Nephron progenitor cell (in vitro differentiated cells): ENCODE measurements at regions not wholly inside any gene's neighbourhood (a gene's known extent, or its start where the extent isn't known, plus 50 kb on each side); places are given as distances from the start of the nearest gene placed in this dataset.

Experiments used
- DNase-seq: peaks from one replicate; pipeline ENCODE4 v3.0.0; 2021
- H3K27ac Mint-ChIP-seq: 2 replicates; pipeline ENCODE4 v1.8.0; 2021; ENCODE audit warnings: mild to moderate bottlenecking, moderate library complexity, mixed read lengths
- H3K27me3 Mint-ChIP-seq: 2 replicates; pipeline ENCODE4 v1.8.0; 2021; ENCODE audit warnings: mild to moderate bottlenecking, low read depth, mixed read lengths; ENCODE audit not compliant: poor library complexity
- H3K36me3 Mint-ChIP-seq: 2 replicates; pipeline ENCODE4 v1.8.0; 2021; ENCODE audit warnings: low read depth, mixed read lengths
- H3K4me1 Mint-ChIP-seq: 2 replicates; pipeline ENCODE4 v1.8.0; 2021; ENCODE audit warnings: mixed read lengths
- H3K4me3 Mint-ChIP-seq: 2 replicates; pipeline ENCODE4 v1.8.0; 2021; ENCODE audit warnings: mild to moderate bottlenecking, moderate library complexity, mixed read lengths
- H3K9me3 Mint-ChIP-seq: 2 replicates; pipeline ENCODE4 v1.8.0; 2021; ENCODE audit warnings: mild to moderate bottlenecking, moderate library complexity, mixed read lengths
- TF ChIP-seq, protein P1 (sequence below): fragments of 200-600 bp; sonication (generic); IDR thresholded peaks from 2 replicates; pipeline ENCODE4 v1.5.0; 2021; ENCODE audit warnings: antibody characterized with exemption

GRCh38 chr9:106682420-106682819 is 180.5 kb upstream of the ZNF462 start:
- H3K36me3 Mint-ChIP-seq, result no peaks in the 10 kb centered on the region
- H3K27me3 Mint-ChIP-seq, result peaks cover 3% of the 10 kb centered on the region
- H3K4me1 Mint-ChIP-seq, result peaks cover 6% of the 10 kb centered on the region
- TF ChIP-seq, protein P1, sequence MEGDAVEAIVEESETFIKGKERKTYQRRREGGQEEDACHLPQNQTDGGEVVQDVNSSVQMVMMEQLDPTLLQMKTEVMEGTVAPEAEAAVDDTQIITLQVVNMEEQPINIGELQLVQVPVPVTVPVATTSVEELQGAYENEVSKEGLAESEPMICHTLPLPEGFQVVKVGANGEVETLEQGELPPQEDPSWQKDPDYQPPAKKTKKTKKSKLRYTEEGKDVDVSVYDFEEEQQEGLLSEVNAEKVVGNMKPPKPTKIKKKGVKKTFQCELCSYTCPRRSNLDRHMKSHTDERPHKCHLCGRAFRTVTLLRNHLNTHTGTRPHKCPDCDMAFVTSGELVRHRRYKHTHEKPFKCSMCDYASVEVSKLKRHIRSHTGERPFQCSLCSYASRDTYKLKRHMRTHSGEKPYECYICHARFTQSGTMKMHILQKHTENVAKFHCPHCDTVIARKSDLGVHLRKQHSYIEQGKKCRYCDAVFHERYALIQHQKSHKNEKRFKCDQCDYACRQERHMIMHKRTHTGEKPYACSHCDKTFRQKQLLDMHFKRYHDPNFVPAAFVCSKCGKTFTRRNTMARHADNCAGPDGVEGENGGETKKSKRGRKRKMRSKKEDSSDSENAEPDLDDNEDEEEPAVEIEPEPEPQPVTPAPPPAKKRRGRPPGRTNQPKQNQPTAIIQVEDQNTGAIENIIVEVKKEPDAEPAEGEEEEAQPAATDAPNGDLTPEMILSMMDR, result no peak
- no peak for DNase-seq
- no peak overlapping the region for H3K4me3 Mint-ChIP-seq
- H3K27ac Mint-ChIP-seq, result no peak overlapping the region
- no peaks in the 10 kb centered on the region for H3K9me3 Mint-ChIP-seq

DNA sequence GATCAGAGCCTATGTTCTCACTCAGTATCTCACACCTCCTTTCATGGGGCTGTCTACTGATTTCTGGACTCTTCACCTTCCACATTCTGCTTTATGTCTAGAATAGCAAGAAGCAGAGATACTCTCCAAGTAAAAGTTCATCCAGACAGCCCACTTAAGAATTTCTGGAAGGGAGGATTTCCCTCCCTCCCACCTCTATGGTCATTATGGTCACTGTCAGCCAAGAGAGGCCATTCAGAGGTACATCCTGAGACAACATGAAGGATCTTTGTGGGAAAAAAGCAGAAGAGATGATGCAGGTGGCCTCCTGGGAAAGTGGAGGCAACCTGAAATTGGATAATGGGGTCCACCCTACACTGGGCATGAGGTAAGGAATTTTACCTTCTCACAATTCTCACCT is 179.5 kb upstream of the ZNF462 start:
- H3K9me3 Mint-ChIP-seq, result no peaks in the 10 kb centered on the region
- peaks cover 3% of the 10 kb centered on the region for H3K27me3 Mint-ChIP-seq
- DNase-seq, result no peak
- H3K4me1 Mint-ChIP-seq, result peaks cover 6% of the 10 kb centered on the region
- no peaks in the 10 kb centered on the region for H3K36me3 Mint-ChIP-seq
- H3K27ac Mint-ChIP-seq, result no peak overlapping the region
- TF ChIP-seq, protein P1, result no peak
- H3K4me3 Mint-ChIP-seq, result no peak overlapping the region

DNA sequence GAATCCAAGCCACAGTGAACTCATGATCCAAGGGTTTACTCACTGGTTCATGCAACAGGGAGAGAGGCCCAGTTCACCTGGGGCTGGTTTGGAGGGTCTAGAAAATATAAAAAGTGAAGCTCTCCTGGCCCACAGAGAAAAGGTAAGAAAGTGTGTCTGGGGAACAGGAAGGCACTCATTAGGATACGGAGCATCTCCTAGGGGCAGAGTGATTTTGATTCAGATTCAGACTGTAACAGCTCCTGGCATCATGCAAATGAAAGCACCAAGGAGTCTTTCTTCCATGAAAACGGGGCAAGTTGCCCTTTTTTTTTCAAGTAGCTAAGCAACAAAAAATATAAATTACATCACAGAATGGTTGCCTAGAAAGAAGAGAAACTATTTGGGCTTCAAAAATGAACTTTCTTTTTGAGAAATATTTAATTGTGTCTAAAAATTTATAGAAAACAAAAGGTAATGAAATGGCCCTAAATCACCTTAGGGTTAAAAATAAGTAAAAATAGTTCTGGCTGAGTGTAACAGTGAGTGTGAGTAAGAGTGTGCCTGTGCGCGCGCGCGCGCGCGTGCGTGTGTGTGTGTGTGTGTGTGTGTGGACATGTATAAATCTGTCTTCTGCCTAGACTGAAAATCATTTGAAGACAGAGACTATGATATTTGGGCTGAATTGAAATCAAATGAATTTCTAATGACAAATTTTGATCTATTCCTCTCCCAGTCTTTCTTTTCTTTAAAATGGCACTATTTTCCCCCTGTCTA is 177.8 kb upstream of the ZNF462 start:
- no peaks in the 10 kb centered on the region for H3K9me3 Mint-ChIP-seq
- H3K4me1 Mint-ChIP-seq, result peaks cover 6% of the 10 kb centered on the region
- no peak overlapping the region for H3K4me3 Mint-ChIP-seq
- H3K36me3 Mint-ChIP-seq, result no peaks in the 10 kb centered on the region
- TF ChIP-seq, protein P1, result no peak
- no peak for DNase-seq
- H3K27ac Mint-ChIP-seq, result no peak overlapping the region
- peaks cover 3% of the 10 kb centered on the region for H3K27me3 Mint-ChIP-seq

DNA sequence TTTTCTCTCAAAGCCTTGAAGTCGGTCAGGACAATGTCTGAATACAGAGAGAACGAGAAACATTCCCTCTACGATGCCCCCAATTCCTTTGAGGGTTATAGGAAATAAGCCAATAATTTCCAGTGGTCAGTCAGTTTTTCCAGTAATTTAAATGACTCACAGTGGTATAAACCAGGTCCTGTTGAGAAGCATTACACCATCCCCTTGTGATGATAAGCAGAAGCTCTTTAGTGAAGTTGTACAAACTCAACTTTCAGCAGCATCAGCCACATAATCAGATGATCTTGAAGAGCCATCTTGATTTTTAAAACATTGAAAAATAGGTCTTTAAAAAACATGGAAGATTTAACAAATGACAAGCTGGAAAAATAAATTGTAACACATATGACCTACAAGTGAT is 173.9 kb upstream of the ZNF462 start:
- Mint-ChIP-seq H3K27me3 (peaks cover 3% of the 10 kb centered on the region), H3K4me1 (no peaks in the 10 kb centered on the region), H3K9me3 (no peaks in the 10 kb centered on the region), H3K4me3 (no peak overlapping the region), H3K27ac (no peak overlapping the region), H3K36me3 (no peaks in the 10 kb centered on the region)
- TF ChIP-seq, protein P1, result no peak
- DNase-seq, result no peak

DNA sequence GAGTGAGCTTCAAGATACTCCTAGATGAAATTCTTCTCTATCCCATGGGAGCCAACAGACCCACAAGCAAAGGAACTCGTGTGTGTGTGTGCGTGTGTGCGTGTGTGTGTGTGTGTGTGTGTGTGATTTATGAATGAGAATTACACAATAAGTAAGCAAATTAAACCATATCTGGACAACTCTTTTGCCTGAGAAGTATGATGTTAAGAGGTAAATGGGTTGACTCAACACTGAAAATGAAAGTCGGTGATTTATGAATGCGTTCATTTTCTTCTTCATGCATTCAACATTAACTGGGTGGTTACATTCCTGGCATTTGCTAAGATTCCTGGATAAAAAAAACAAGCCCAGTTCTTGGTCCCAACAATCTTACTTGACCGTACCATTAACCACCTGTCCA is 171.3 kb upstream of the ZNF462 start:
- H3K9me3 Mint-ChIP-seq, result no peaks in the 10 kb centered on the region
- DNase-seq, result no peak
- H3K27me3 Mint-ChIP-seq, result no peaks in the 10 kb centered on the region
- no peak overlapping the region for H3K4me3 Mint-ChIP-seq
- no peaks in the 10 kb centered on the region for H3K36me3 Mint-ChIP-seq
- H3K27ac Mint-ChIP-seq, result no peak overlapping the region
- H3K4me1 Mint-ChIP-seq, result no peaks in the 10 kb centered on the region
- TF ChIP-seq, protein P1, result no peak

GRCh38 chr9:106693558-106693957 is 169.4 kb upstream of the ZNF462 start:
- H3K9me3 Mint-ChIP-seq, result no peaks in the 10 kb centered on the region
- H3K27ac Mint-ChIP-seq, result no peak overlapping the region
- TF ChIP-seq, protein P1, result no peak

More at GRCh38 chr9:106693558-106693957, 169.4 kb upstream of the ZNF462 start:
- peaks cover 14% of the 10 kb centered on the region for H3K4me1 Mint-ChIP-seq
- H3K36me3 Mint-ChIP-seq, result no peaks in the 10 kb centered on the region
- no peaks in the 10 kb centered on the region for H3K27me3 Mint-ChIP-seq
- DNase-seq, result no peak
- H3K4me3 Mint-ChIP-seq, result no peak overlapping the region
